ENCODE measurements at regions not wholly inside any gene's neighbourhood (a gene's known extent, or its start where the extent isn't known, plus 50 kb on each side); places are given as distances from the start of the nearest gene placed in this dataset.

- TF ChIP-seq POLR2A (IDR thresholded peaks at IDR 0.05) (no peak), CTCF (IDR thresholded peaks at IDR 0.05 in 4 of 5, conservative IDR thresholded peaks at IDR 0.05 in 1 of 5) (no peak)
Observed at GRCh38 chr10:90274721-90275468, 573.5 kb downstream of the KIF20B start.

Measured in gastrocnemius medialis (tissue), 4 donors.